ENCODE measurements at regions not wholly inside any gene's neighbourhood (a gene's known extent, or its start where the extent isn't known, plus 50 kb on each side); places are given as distances from the start of the nearest gene placed in this dataset.

GRCh38 chr4:188821500-188821899, 682.3 kb downstream of the TRIML1 start:
- TF ChIP-seq CTCF (IDR thresholded peaks at IDR 0.05; ENCODE audit: borderline replicate concordance, insufficient read depth, low read depth, low read length) = no peak
- H3K4me3 ChIP-seq (ENCODE audit: low read depth, low read length) = no peak overlapping the region

- no peak for TF ChIP-seq CTCF (IDR thresholded peaks at IDR 0.05; ENCODE audit: borderline replicate concordance, insufficient read depth, low read depth, low read length)
- no peak overlapping the region for H3K4me3 ChIP-seq (ENCODE audit: low read depth, low read length)
Observed at GRCh38 chr4:188822698-188823097, 683.5 kb downstream of the TRIML1 start.

DNA sequence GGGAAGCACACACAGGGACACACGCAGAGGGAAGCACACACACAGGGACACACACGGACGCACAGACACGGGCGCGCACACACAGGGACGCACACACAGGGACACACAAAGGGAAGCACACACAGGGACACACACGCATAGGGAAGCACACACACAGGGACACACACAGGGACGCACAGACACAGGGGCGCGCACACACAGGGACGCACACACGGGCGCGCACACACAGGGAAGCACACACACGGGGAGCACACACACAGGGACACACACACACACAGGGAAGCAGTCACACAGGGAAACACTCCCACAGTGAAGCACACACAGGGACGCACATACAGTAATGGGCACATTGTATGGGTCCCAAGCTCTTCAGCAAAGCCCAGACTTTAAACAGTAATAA, 685.3 kb downstream of the TRIML1 start:
- TF ChIP-seq CTCF (IDR thresholded peaks at IDR 0.05; ENCODE audit: borderline replicate concordance, insufficient read depth, low read depth, low read length) = no peak
- no peak overlapping the region for H3K4me3 ChIP-seq (ENCODE audit: low read depth, low read length)

GRCh38 chr4:188826393-188826792, 687.2 kb downstream of the TRIML1 start:
- no peak overlapping the region for H3K4me3 ChIP-seq (ENCODE audit: low read depth, low read length)
- TF ChIP-seq CTCF (IDR thresholded peaks at IDR 0.05; ENCODE audit: borderline replicate concordance, insufficient read depth, low read depth, low read length) = no peak

DNA sequence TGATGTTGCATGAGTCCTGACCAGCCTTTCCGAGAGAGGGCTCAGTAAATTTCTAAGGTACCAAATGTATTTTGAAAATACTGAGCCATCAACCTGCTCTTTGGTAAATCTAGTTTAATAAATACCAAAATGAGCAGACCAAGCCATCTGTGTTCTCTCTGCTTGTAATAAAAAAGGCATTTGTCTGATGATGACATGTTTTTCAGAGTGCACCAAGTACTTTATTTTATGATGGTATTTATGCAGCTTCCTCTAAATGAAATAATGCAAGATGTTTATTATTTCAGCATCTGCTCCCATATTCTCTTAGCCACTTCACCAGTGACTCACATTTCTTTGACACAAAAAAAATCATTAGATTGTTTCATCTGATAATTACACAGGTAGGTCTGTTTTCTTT, 700.5 kb downstream of the TRIML1 start:
- H3K4me3 ChIP-seq (ENCODE audit: low read depth, low read length) = no peak overlapping the region
- TF ChIP-seq CTCF (IDR thresholded peaks at IDR 0.05; ENCODE audit: borderline replicate concordance, insufficient read depth, low read depth, low read length) = no peak

DNA sequence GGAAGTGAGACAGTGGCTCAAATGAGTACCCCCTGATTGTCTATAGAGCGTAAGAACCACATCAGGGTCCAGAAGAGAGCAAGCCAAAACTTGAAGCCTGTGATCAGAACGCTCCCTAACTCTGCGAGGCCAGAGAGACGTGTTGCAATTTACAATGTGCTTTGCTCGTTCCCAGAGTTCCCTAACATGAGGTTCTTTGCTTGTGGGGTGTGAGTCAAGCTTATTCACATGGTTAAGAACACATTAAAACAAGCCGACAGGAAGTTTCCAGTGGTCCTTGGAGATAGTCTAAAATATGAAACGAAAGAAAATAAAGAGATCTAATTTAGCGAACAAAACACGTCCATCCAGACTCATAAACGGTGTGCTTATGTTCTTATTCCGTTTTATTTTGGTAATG, 702.3 kb downstream of the TRIML1 start:
- no peak for TF ChIP-seq CTCF (IDR thresholded peaks at IDR 0.05; ENCODE audit: borderline replicate concordance, insufficient read depth, low read depth, low read length)

DNA sequence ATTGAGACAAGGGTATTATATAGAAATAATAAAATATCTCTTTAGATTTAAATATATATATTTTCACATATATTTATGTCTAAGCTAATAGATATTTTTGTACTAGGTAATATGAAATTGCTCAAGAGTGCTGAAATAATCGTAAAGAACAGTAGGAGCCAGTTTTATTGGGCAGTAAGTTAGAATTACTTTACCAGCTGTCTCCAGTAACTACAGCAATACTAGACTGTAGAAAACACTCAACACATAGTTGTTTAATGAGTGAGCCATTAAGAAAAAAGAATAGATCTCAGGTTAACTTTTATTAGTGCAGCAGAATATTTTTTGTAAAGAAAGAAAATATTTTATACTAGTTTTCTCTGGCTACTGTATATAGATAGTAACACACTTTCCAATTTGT, 715.2 kb downstream of the TRIML1 start:
- H3K4me3 ChIP-seq (ENCODE audit: low read depth, low read length) = no peak overlapping the region
- TF ChIP-seq CTCF (IDR thresholded peaks at IDR 0.05; ENCODE audit: borderline replicate concordance, insufficient read depth, low read depth, low read length) = no peak

More for the DNA sequence above, 702.3 kb downstream of the TRIML1 start:
- H3K4me3 ChIP-seq (ENCODE audit: low read depth, low read length) = no peak overlapping the region

Data from GM12875 (cell line).